H1 (cell line): ENCODE measurements at regions not wholly inside any gene's neighbourhood (a gene's known extent, or its start where the extent isn't known, plus 50 kb on each side); places are given as distances from the start of the nearest gene placed in this dataset.

Source experiments
- CHD2 ChIP-seq: IDR thresholded peaks from 2 replicates; pipeline ENCODE4 v1.6.1; 2012; ENCODE audit warnings: low read length, improper control_type of control experiment
- CREB1 ChIP-seq: IDR thresholded peaks from 2 replicates; pipeline ENCODE4 v1.6.1; 2012; ENCODE audit warnings: inconsistent platforms
- EGR1 ChIP-seq: IDR thresholded peaks from 2 replicates; pipeline ENCODE4 v1.6.1; 2011; ENCODE audit warnings: low read depth, low read length, borderline replicate concordance
- EZH2 ChIP-seq: fragments of 200-600 bp; sonication (generic); IDR thresholded peaks from 2 replicates; pipeline ENCODE4 v1.7.1; 2012; ENCODE audit warnings: low read depth, mild to moderate bottlenecking, moderate library complexity, low read length, inconsistent platforms; ENCODE audit not compliant: severe bottlenecking
- HDAC2 ChIP-seq, 2 experiments: fragments of 300-600 bp in 1 of 2; sonication (generic) in 1 of 2; IDR thresholded peaks; 2 replicates each; pipeline ENCODE4 v1.6.1; 2011 to 2012; ENCODE audit warnings: low read depth in 2 of 2, low read length in 2 of 2, mild to moderate bottlenecking in 2 of 2, moderate library complexity in 2 of 2, borderline replicate concordance in 1 of 2, inconsistent platforms in 1 of 2
- HDAC6 ChIP-seq: IDR thresholded peaks from one replicate; pipeline ENCODE4 v1.7.1; 2012; ENCODE audit warnings: low read depth, mild to moderate bottlenecking, inconsistent platforms, low read length, moderate library complexity
- KDM1A ChIP-seq: fragments of 200-600, 300-600 bp; sonication (generic); IDR thresholded peaks from 2 replicates; pipeline ENCODE4 v1.7.1; 2016; ENCODE audit warnings: mild to moderate bottlenecking, low read length, borderline replicate concordance
- POLR2AphosphoS5 ChIP-seq: IDR thresholded peaks from 2 replicates; pipeline ENCODE4 v1.6.1; 2011; ENCODE audit warnings: low read depth, low read length
- RAD21 ChIP-seq, 2 experiments: IDR thresholded peaks in 1 of 2; conservative IDR thresholded peaks in 1 of 2; 2 replicates each; pipeline ENCODE4 v1.6.1; 2011; ENCODE audit warnings: low read depth in 2 of 2, low read length in 2 of 2, improper control_type of control experiment in 1 of 2, inconsistent platforms in 1 of 2, mild to moderate bottlenecking in 1 of 2, moderate library complexity in 1 of 2
- RFX5 ChIP-seq: IDR thresholded peaks from 2 replicates; pipeline ENCODE4 v1.6.1; 2011; ENCODE audit warnings: low read depth, low read length, improper control_type of control experiment, borderline replicate concordance
- SUZ12 ChIP-seq: fragments of 200-600 bp; sonication (generic); IDR thresholded peaks from 2 replicates; pipeline ENCODE4 v1.6.1; 2012; ENCODE audit warnings: mild to moderate bottlenecking, inconsistent platforms, low read length, moderate library complexity, mixed read lengths
- TF ChIP-seq, protein P1 (sequence below), 3 experiments: IDR thresholded peaks; 1 replicate in 2 of 3; 2 replicates in 1 of 3; pipeline versions ENCODE4 v1.5.1 to v1.6.1; 2011; ENCODE audit warnings: low read length in 3 of 3, mild to moderate bottlenecking in 3 of 3, inconsistent platforms in 2 of 3, low read depth in 1 of 3, moderate library complexity in 1 of 3; ENCODE audit not compliant: insufficient read depth in 1 of 3; ENCODE audit errors: control extremely low read depth in 1 of 3
- TF ChIP-seq, protein P2 (sequence below): IDR thresholded peaks from 2 replicates; pipeline ENCODE4 v1.6.1; 2012; ENCODE audit warnings: low read length, inconsistent platforms

DNA sequence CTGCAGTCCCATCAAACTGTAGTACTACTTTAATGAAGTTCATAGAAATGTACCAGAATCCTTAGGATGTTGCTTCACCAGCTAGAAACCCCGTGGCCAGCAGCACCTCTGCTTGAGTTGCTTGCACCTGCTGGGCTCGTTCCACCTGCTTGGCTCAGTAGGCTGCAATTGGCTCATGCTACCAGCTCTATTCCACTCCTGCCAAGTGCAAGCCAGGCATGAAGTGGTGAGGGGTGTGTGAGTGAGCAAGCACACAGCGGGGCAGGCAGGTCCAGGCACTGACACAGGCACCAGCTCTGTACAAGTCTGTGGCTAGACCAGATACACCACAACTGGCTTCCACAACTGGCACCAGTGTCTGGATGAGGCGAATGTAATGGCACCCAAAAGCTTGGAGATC lies 209.9 kb downstream of the AMY1C start:
- TF ChIP-seq, protein P1, sequence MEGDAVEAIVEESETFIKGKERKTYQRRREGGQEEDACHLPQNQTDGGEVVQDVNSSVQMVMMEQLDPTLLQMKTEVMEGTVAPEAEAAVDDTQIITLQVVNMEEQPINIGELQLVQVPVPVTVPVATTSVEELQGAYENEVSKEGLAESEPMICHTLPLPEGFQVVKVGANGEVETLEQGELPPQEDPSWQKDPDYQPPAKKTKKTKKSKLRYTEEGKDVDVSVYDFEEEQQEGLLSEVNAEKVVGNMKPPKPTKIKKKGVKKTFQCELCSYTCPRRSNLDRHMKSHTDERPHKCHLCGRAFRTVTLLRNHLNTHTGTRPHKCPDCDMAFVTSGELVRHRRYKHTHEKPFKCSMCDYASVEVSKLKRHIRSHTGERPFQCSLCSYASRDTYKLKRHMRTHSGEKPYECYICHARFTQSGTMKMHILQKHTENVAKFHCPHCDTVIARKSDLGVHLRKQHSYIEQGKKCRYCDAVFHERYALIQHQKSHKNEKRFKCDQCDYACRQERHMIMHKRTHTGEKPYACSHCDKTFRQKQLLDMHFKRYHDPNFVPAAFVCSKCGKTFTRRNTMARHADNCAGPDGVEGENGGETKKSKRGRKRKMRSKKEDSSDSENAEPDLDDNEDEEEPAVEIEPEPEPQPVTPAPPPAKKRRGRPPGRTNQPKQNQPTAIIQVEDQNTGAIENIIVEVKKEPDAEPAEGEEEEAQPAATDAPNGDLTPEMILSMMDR (IDR thresholded peaks at IDR 0.05; ENCODE audit: control extremely low read depth in 1 of 3, insufficient read depth in 1 of 3, low read depth in 1 of 3, low read length in 3 of 3) = no peak
- no peak for TF ChIP-seq EGR1
- TF ChIP-seq CHD2 = no peak
- TF ChIP-seq SUZ12 = no peak
- no peak for TF ChIP-seq KDM1A
- TF ChIP-seq CREB1 = no peak
- TF ChIP-seq EZH2 = no peak
- no peak for TF ChIP-seq RFX5
- TF ChIP-seq HDAC6 = no peak
- TF ChIP-seq, protein P2, sequence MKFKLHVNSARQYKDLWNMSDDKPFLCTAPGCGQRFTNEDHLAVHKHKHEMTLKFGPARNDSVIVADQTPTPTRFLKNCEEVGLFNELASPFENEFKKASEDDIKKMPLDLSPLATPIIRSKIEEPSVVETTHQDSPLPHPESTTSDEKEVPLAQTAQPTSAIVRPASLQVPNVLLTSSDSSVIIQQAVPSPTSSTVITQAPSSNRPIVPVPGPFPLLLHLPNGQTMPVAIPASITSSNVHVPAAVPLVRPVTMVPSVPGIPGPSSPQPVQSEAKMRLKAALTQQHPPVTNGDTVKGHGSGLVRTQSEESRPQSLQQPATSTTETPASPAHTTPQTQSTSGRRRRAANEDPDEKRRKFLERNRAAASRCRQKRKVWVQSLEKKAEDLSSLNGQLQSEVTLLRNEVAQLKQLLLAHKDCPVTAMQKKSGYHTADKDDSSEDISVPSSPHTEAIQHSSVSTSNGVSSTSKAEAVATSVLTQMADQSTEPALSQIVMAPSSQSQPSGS = no peak
- TF ChIP-seq RAD21 (IDR thresholded peaks at IDR 0.05 in 1 of 2, conservative IDR thresholded peaks at IDR 0.05 in 1 of 2; ENCODE audit: low read depth in 2 of 2, low read length in 2 of 2) = no peak
- no peak for TF ChIP-seq POLR2AphosphoS5
- no peak for TF ChIP-seq HDAC2 (IDR thresholded peaks at IDR 0.05; ENCODE audit: borderline replicate concordance in 1 of 2, low read depth in 2 of 2, low read length in 2 of 2)
